Dedifferentiated amniotic fluid mesenchymal stem cell (primary cell): ENCODE measurements at regions not wholly inside any gene's neighbourhood (a gene's known extent, or its start where the extent isn't known, plus 50 kb on each side); places are given as distances from the start of the nearest gene placed in this dataset.
"Not testable (repeated sequence)": the region's sequence is repeated elsewhere in the genome, so short reads cannot be mapped to it uniquely, and the experiment has no call there.

Source experiments
- DNase-seq: peaks from one replicate; pipeline ENCODE4 v3.0.0-alpha.2; 2016; ENCODE audit errors: extremely low spot score

GRCh38 chr1:221525749-221526148 is 216.1 kb downstream of the DUSP10 start:
- DNase-seq, result no peak

GRCh38 chr1:221527302-221527701 is 214.6 kb downstream of the DUSP10 start:
- no peak for DNase-seq

- no peak for DNase-seq
Measured at GRCh38 chr1:221527886-221528624, 213.8 kb downstream of the DUSP10 start.

- DNase-seq, result not testable (repeated sequence)
Measured at GRCh38 chr1:221530159-221530558, 211.7 kb downstream of the DUSP10 start.

GRCh38 chr1:221530791-221531190 is 211.1 kb downstream of the DUSP10 start:
- DNase-seq, result no peak

GRCh38 chr1:221532071-221532773 is 209.7 kb downstream of the DUSP10 start:
- DNase-seq, result no peak

- no peak for DNase-seq
Measured at GRCh38 chr1:221541296-221541695, 200.6 kb downstream of the DUSP10 start.

- peak; percentile 62 for DNase-seq
Measured at GRCh38 chr1:221543529-221544120, 198.3 kb downstream of the DUSP10 start.

- no peak for DNase-seq
Measured at GRCh38 chr1:221548942-221549341, 192.9 kb downstream of the DUSP10 start.

GRCh38 chr1:221549815-221550214 is 192.1 kb downstream of the DUSP10 start:
- DNase-seq, result no peak

- not testable (repeated sequence) for DNase-seq
Measured at GRCh38 chr1:221552792-221553191, 189.1 kb downstream of the DUSP10 start.

GRCh38 chr1:221555689-221556433 is 186.0 kb downstream of the DUSP10 start:
- DNase-seq, result no peak

- no peak for DNase-seq
Measured at GRCh38 chr1:221556435-221556834, 185.5 kb downstream of the DUSP10 start.

GRCh38 chr1:221557013-221557412 is 184.9 kb downstream of the DUSP10 start:
- no peak for DNase-seq

- DNase-seq, result no peak
Measured at GRCh38 chr1:221558396-221558795, 183.5 kb downstream of the DUSP10 start.

GRCh38 chr1:221559911-221560310 is 182.0 kb downstream of the DUSP10 start:
- DNase-seq, result no peak

- no peak for DNase-seq
Measured at GRCh38 chr1:221562542-221563475, 179.1 kb downstream of the DUSP10 start.

GRCh38 chr1:221563476-221563921 is 178.4 kb downstream of the DUSP10 start:
- DNase-seq, result no peak

GRCh38 chr1:221564891-221565290 is 177.0 kb downstream of the DUSP10 start:
- no peak for DNase-seq

GRCh38 chr1:221565711-221566110 is 176.2 kb downstream of the DUSP10 start:
- no peak for DNase-seq
